ENCODE measurements at regions not wholly inside any gene's neighbourhood (a gene's known extent, or its start where the extent isn't known, plus 50 kb on each side); places are given as distances from the start of the nearest gene placed in this dataset.

GRCh38 chr1:240030236-240030635 is 61.4 kb upstream of the FMN2 start:
- DNase-seq (ENCODE audit: extremely low read depth, low read depth): no peak
- no peak for TF ChIP-seq CTCF (IDR thresholded peaks at IDR 0.05; ENCODE audit: low read depth, low read length, missing control alignments)

GRCh38 chr1:240031009-240031408 is 60.7 kb upstream of the FMN2 start:
- H3K4me3 ChIP-seq (replicated peaks; ENCODE audit: low read depth, low read length): no peak overlapping the region
- TF ChIP-seq CTCF (IDR thresholded peaks at IDR 0.05; ENCODE audit: low read depth, low read length, missing control alignments): no peak
- DNase-seq (ENCODE audit: extremely low read depth, low read depth): peak; percentile 92

More at GRCh38 chr1:240030236-240030635, 61.4 kb upstream of the FMN2 start:
- no peak overlapping the region for H3K4me3 ChIP-seq (replicated peaks; ENCODE audit: low read depth, low read length)

- no peak overlapping the region for H3K4me3 ChIP-seq (replicated peaks; ENCODE audit: low read depth, low read length)
- DNase-seq (ENCODE audit: extremely low read depth, low read depth): no peak
- no peak for TF ChIP-seq CTCF (IDR thresholded peaks at IDR 0.05; ENCODE audit: low read depth, low read length, missing control alignments)
These were observed 60.3 kb upstream of the FMN2 start for GRCh38 chr1:240031414-240031813.

GRCh38 chr1:240033406-240033805 is 58.3 kb upstream of the FMN2 start:
- H3K4me3 ChIP-seq (replicated peaks; ENCODE audit: low read depth, low read length): no peak overlapping the region
- TF ChIP-seq CTCF (IDR thresholded peaks at IDR 0.05; ENCODE audit: low read depth, low read length, missing control alignments): no peak
- no peak for DNase-seq (ENCODE audit: extremely low read depth, low read depth)

- TF ChIP-seq CTCF (IDR thresholded peaks at IDR 0.05; ENCODE audit: low read depth, low read length, missing control alignments): no peak
- no peak for DNase-seq (ENCODE audit: extremely low read depth, low read depth)
These were observed 55.2 kb upstream of the FMN2 start for GRCh38 chr1:240036526-240036925.

More at GRCh38 chr1:240036526-240036925, 55.2 kb upstream of the FMN2 start:
- H3K4me3 ChIP-seq (replicated peaks; ENCODE audit: low read depth, low read length): no peak overlapping the region

Data from HFF-Myc (cell line).